HG03060 (cell line): ENCODE measurements at regions not wholly inside any gene's neighbourhood (a gene's known extent, or its start where the extent isn't known, plus 50 kb on each side); places are given as distances from the start of the nearest gene placed in this dataset.
"Not testable (repeated sequence)": the region's sequence is repeated elsewhere in the genome, so short reads cannot be mapped to it uniquely, and the experiment has no call there.

Source experiments
- ATAC-seq: cut with Tn5 transposase; IDR thresholded peaks from one replicate; pipeline ENCODE4 v1.9.1; 2021; ENCODE audit warnings: low read depth, moderate number of reproducible peaks; ENCODE audit not compliant: unreplicated experiment

GRCh38 chr2:147008481-147008880 lies 836.3 kb upstream of the ACVR2A start:
- ATAC-seq, result no peak

- ATAC-seq, result no peak
These were observed 838.1 kb upstream of the ACVR2A start for GRCh38 chr2:147006736-147007141.

- no peak for ATAC-seq
These were observed 841.7 kb upstream of the ACVR2A start for GRCh38 chr2:147003081-147003480.

- no peak for ATAC-seq
These were observed 842.6 kb upstream of the ACVR2A start for GRCh38 chr2:147002256-147002655.

GRCh38 chr2:147001061-147001460 lies 843.8 kb upstream of the ACVR2A start:
- no peak for ATAC-seq

GRCh38 chr2:147000151-147000550 lies 844.7 kb upstream of the ACVR2A start:
- ATAC-seq, result not testable (repeated sequence)

GRCh38 chr2:146997945-146998344 lies 846.9 kb upstream of the ACVR2A start:
- no peak for ATAC-seq

GRCh38 chr2:146997488-146997887 lies 847.3 kb upstream of the ACVR2A start:
- ATAC-seq, result no peak

- no peak for ATAC-seq
These were observed 850.6 kb upstream of the ACVR2A start for GRCh38 chr2:146994246-146994645.

- ATAC-seq, result no peak
These were observed 852.4 kb upstream of the ACVR2A start for GRCh38 chr2:146992466-146992865.

GRCh38 chr2:146992057-146992456 lies 852.8 kb upstream of the ACVR2A start:
- no peak for ATAC-seq

- ATAC-seq, result no peak
These were observed 854.3 kb upstream of the ACVR2A start for GRCh38 chr2:146990311-146991054.

GRCh38 chr2:146989741-146990140 lies 855.1 kb upstream of the ACVR2A start:
- no peak for ATAC-seq

GRCh38 chr2:146987996-146988395 lies 856.8 kb upstream of the ACVR2A start:
- ATAC-seq, result no peak

- ATAC-seq, result peak; percentile 80
These were observed 858.7 kb upstream of the ACVR2A start for GRCh38 chr2:146986161-146986560.

GRCh38 chr2:146985753-146986152 lies 859.1 kb upstream of the ACVR2A start:
- ATAC-seq, result no peak

GRCh38 chr2:146984014-146984413 lies 860.8 kb upstream of the ACVR2A start:
- no peak for ATAC-seq

- no peak for ATAC-seq
These were observed 862.4 kb upstream of the ACVR2A start for GRCh38 chr2:146982393-146982846.

- no peak for ATAC-seq
These were observed 862.9 kb upstream of the ACVR2A start for GRCh38 chr2:146981921-146982320.

GRCh38 chr2:146979746-146980145 lies 865.1 kb upstream of the ACVR2A start:
- no peak for ATAC-seq

- no peak for ATAC-seq
These were observed 866.0 kb upstream of the ACVR2A start for GRCh38 chr2:146978577-146979555.
